ENCODE measurements at regions not wholly inside any gene's neighbourhood (a gene's known extent, or its start where the extent isn't known, plus 50 kb on each side); places are given as distances from the start of the nearest gene placed in this dataset.

GRCh38 chr4:3382251-3382650 lies 59.5 kb upstream of the HGFAC start:
- no peaks in the 10 kb centered on the region for H3K27me3 Mint-ChIP-seq
- H3K4me3 Mint-ChIP-seq (ENCODE audit: low read depth), result no peak overlapping the region
- peaks cover 35% of the 10 kb centered on the region for H3K36me3 Mint-ChIP-seq (ENCODE audit: insufficient read depth)
- no peak for TF ChIP-seq CTCF (IDR thresholded peaks at IDR 0.05; ENCODE audit: unreplicated experiment)
- no peak overlapping the region for H3K27ac Mint-ChIP-seq
- DNase-seq (ENCODE audit: low spot score, unreplicated experiment), result no peak
- H3K4me1 Mint-ChIP-seq (ENCODE audit: low read depth), result peaks cover under 1% of the 10 kb centered on the region
- peaks cover 22% of the 10 kb centered on the region for H3K9me3 Mint-ChIP-seq (ENCODE audit: low read depth)

- Mint-ChIP-seq H3K4me3 (ENCODE audit: low read depth) (no peak overlapping the region), H3K4me1 (ENCODE audit: low read depth) (peaks cover 10% of the 10 kb centered on the region), H3K27me3 (no peaks in the 10 kb centered on the region), H3K9me3 (ENCODE audit: low read depth) (peaks cover 15% of the 10 kb centered on the region), H3K27ac (no peak overlapping the region), H3K36me3 (ENCODE audit: insufficient read depth) (peaks cover 18% of the 10 kb centered on the region)
- TF ChIP-seq CTCF (IDR thresholded peaks at IDR 0.05; ENCODE audit: unreplicated experiment), result no peak
- no peak for DNase-seq (ENCODE audit: low spot score, unreplicated experiment)
Measured at GRCh38 chr4:3384391-3384770, 57.4 kb upstream of the HGFAC start.

- no peak overlapping the region for H3K27ac Mint-ChIP-seq
- H3K27me3 Mint-ChIP-seq, result no peaks in the 10 kb centered on the region
- no peak for TF ChIP-seq CTCF (IDR thresholded peaks at IDR 0.05; ENCODE audit: unreplicated experiment)
- no peak for DNase-seq (ENCODE audit: low spot score, unreplicated experiment)
- peaks cover 8% of the 10 kb centered on the region for H3K9me3 Mint-ChIP-seq (ENCODE audit: low read depth)
- no peak overlapping the region for H3K4me3 Mint-ChIP-seq (ENCODE audit: low read depth)
- H3K4me1 Mint-ChIP-seq (ENCODE audit: low read depth), result peaks cover 10% of the 10 kb centered on the region
- H3K36me3 Mint-ChIP-seq (ENCODE audit: insufficient read depth), result peaks cover 11% of the 10 kb centered on the region
Measured at GRCh38 chr4:3384771-3385710, 56.7 kb upstream of the HGFAC start.

GRCh38 chr4:3385711-3386420 lies 55.9 kb upstream of the HGFAC start:
- Mint-ChIP-seq H3K27me3 (no peaks in the 10 kb centered on the region), H3K9me3 (ENCODE audit: low read depth) (peaks cover 4% of the 10 kb centered on the region), H3K4me3 (ENCODE audit: low read depth) (no peak overlapping the region), H3K27ac (no peak overlapping the region), H3K4me1 (ENCODE audit: low read depth) (peaks cover 10% of the 10 kb centered on the region), H3K36me3 (ENCODE audit: insufficient read depth) (peaks cover 9% of the 10 kb centered on the region)
- no peak for DNase-seq (ENCODE audit: low spot score, unreplicated experiment)
- no peak for TF ChIP-seq CTCF (IDR thresholded peaks at IDR 0.05; ENCODE audit: unreplicated experiment)

- no peak for TF ChIP-seq CTCF (IDR thresholded peaks at IDR 0.05; ENCODE audit: unreplicated experiment)
- Mint-ChIP-seq H3K27ac (no peak overlapping the region), H3K27me3 (no peaks in the 10 kb centered on the region), H3K36me3 (ENCODE audit: insufficient read depth) (peaks cover 3% of the 10 kb centered on the region), H3K4me3 (ENCODE audit: low read depth) (no peak overlapping the region), H3K9me3 (ENCODE audit: low read depth) (no peaks in the 10 kb centered on the region), H3K4me1 (ENCODE audit: low read depth) (peaks cover 10% of the 10 kb centered on the region)
- DNase-seq (ENCODE audit: low spot score, unreplicated experiment), result no peak
Measured at GRCh38 chr4:3386526-3386925, 55.2 kb upstream of the HGFAC start.
